PC-9 (cell line): ENCODE measurements at regions not wholly inside any gene's neighbourhood (a gene's known extent, or its start where the extent isn't known, plus 50 kb on each side); places are given as distances from the start of the nearest gene placed in this dataset.

Experiments
- BruUV-seq: library from RNA; stranded (reverse); fragments of 400-500 nt; replicated peaks from 2 replicates; lab custom pipeline; 2021; lab: Mats Ljungman, UMichigan
- CTCF ChIA-PET: fragments of 300-600 bp; sonication (Branson Sonifier 250); formaldehyde crosslinking; loops from one replicate; lab custom pipeline; 2022; ENCODE audit warnings: antibody characterized with exemption; lab: Charles Lee
- POLR2A ChIA-PET: fragments of 300-600 bp; sonication (Branson Sonifier 250); formaldehyde crosslinking; loops from one replicate; lab custom pipeline; 2022; ENCODE audit warnings: antibody characterized with exemption; ENCODE audit not compliant: unreplicated experiment; lab: Charles Lee
- DNase-seq, 2 experiments: peaks; one replicate each; pipeline versions ENCODE4 v3.0.0 to v3.0.0-alpha.2; 2015 to 2022; ENCODE audit warnings: mixed read lengths in 1 of 2
- H2AFZ ChIP-seq: fragments of 200-600 bp; sonication (generic); 2 replicates; pipeline ENCODE4 v1.8.1; 2017; ENCODE audit warnings: antibody characterized with exemption
- H3F3A ChIP-seq: fragments of 200-600 bp; sonication (generic); 2 replicates; pipeline ENCODE4 v1.8.1; 2017; ENCODE audit warnings: antibody characterized with exemption, mild to moderate bottlenecking, low read depth; ENCODE audit not compliant: insufficient read depth
- H3K27ac ChIP-seq: fragments of 200-600 bp; sonication (generic); 2 replicates; pipeline ENCODE4 v1.6.1; 2016; ENCODE audit warnings: mixed run types
- H3K27me3 ChIP-seq: fragments of 200-600 bp; sonication (generic); 2 replicates; pipeline ENCODE4 v1.6.1; 2016; ENCODE audit warnings: low read depth, mixed run types; ENCODE audit not compliant: insufficient read depth
- H3K36me3 ChIP-seq: fragments of 200-600 bp; sonication (generic); 2 replicates; pipeline ENCODE4 v1.6.1; 2016; ENCODE audit warnings: low read depth, mixed run types
- H3K4me1 ChIP-seq: fragments of 200-600 bp; sonication (generic); replicated peaks from 2 replicates; pipeline ENCODE4 v1.6.1; 2016; ENCODE audit warnings: mixed run types; ENCODE audit not compliant: insufficient read depth
- H3K4me2 ChIP-seq: fragments of 200-600 bp; sonication (generic); 2 replicates; pipeline ENCODE4 v1.6.1; 2017; ENCODE audit warnings: mixed run types
- H3K4me3 ChIP-seq: fragments of 200-600 bp; sonication (generic); 2 replicates; pipeline ENCODE4 v1.6.1; 2016; ENCODE audit warnings: mixed run types
- H3K79me2 ChIP-seq: fragments of 200-600 bp; sonication (generic); 2 replicates; pipeline ENCODE4 v1.6.1; 2017; ENCODE audit warnings: low read depth, mixed run types
- H3K9me2 ChIP-seq: fragments of 200-600 bp; sonication (generic); 2 replicates; pipeline ENCODE4 v1.8.1; 2017; ENCODE audit warnings: mild to moderate bottlenecking; ENCODE audit not compliant: insufficient read depth
- H3K9me3 ChIP-seq: fragments of 200-600 bp; sonication (generic); 2 replicates; pipeline ENCODE4 v1.8.1; 2016; ENCODE audit warnings: low read depth; ENCODE audit not compliant: insufficient read depth
- H4K20me1 ChIP-seq: fragments of 200-600 bp; sonication (generic); 2 replicates; pipeline ENCODE4 v1.8.1; 2017; ENCODE audit not compliant: insufficient read depth
- EZH2 ChIP-seq: fragments of 200-600 bp; sonication (generic); IDR thresholded peaks from 2 replicates; pipeline ENCODE4 v1.8.0; 2017; ENCODE audit warnings: antibody characterized with exemption, low read depth
- intact Hi-C: fragments of 100-400 bp; cut with micrococcal nuclease; formaldehyde crosslinking; loops from one replicate; pipeline ENCODE4 v1.10.0; 2022; ENCODE audit not compliant: unreplicated experiment
- TF ChIP-seq, protein P1 (sequence below): fragments of 200-600 bp; sonication (generic); conservative IDR thresholded peaks from 2 replicates; pipeline ENCODE4 v1.6.1; 2017; ENCODE audit warnings: mixed run types, antibody characterized with exemption, mild to moderate bottlenecking, moderate library complexity

GRCh38 chr13:80778297-80778696 is 437.4 kb upstream of the SPRY2 start:
- POLR2A ChIA-PET: no interaction called here
- Histone ChIP-seq H3F3A (no peaks in the 10 kb centered on the region), H3K36me3 (no peaks in the 10 kb centered on the region), H3K79me2 (no peaks in the 10 kb centered on the region), H2AFZ (no peak overlapping the region), H3K27ac (no peak overlapping the region), H3K9me2 (no peaks in the 10 kb centered on the region), H3K4me3 (no peak overlapping the region), H4K20me1 (no peaks in the 10 kb centered on the region), H3K27me3 (no peaks in the 10 kb centered on the region), H3K9me3 (no peaks in the 10 kb centered on the region), H3K4me1 (no peaks in the 10 kb centered on the region), H3K4me2 (no peak overlapping the region)
- DNase-seq: no peak
- BruUV-seq: no TSS peak
- intact Hi-C loops: no loop called here
- TF ChIP-seq, protein P1, sequence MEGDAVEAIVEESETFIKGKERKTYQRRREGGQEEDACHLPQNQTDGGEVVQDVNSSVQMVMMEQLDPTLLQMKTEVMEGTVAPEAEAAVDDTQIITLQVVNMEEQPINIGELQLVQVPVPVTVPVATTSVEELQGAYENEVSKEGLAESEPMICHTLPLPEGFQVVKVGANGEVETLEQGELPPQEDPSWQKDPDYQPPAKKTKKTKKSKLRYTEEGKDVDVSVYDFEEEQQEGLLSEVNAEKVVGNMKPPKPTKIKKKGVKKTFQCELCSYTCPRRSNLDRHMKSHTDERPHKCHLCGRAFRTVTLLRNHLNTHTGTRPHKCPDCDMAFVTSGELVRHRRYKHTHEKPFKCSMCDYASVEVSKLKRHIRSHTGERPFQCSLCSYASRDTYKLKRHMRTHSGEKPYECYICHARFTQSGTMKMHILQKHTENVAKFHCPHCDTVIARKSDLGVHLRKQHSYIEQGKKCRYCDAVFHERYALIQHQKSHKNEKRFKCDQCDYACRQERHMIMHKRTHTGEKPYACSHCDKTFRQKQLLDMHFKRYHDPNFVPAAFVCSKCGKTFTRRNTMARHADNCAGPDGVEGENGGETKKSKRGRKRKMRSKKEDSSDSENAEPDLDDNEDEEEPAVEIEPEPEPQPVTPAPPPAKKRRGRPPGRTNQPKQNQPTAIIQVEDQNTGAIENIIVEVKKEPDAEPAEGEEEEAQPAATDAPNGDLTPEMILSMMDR: no peak
- TF ChIP-seq EZH2: no peak
- CTCF ChIA-PET: no interaction called here

DNA sequence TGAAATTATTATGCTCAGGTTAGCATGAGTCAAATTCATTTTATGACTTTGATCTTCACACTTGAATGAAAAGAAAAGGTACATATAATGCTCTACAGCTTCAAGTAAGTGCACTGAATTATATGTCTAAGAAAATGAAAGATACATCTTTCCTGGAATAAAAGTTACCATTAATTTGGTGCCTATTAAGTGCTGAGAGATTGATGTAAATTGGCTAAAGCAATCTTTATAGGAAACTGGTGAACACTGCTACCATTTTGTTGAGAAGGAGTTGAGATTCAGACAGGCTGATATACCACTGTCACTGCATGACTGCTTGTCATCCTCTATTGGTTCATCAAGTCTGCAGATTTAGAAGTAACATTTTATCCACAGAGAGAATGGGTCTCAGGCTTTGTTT is 416.8 kb upstream of the SPRY2 start:
- DNase-seq: no peak
- H3K27me3 ChIP-seq: no peaks in the 10 kb centered on the region
- no peak overlapping the region for H3K4me2 ChIP-seq
- H3F3A ChIP-seq: no peaks in the 10 kb centered on the region
- CTCF ChIA-PET: no interaction called here
- H3K27ac ChIP-seq: no peak overlapping the region
- no peak overlapping the region for H3K4me3 ChIP-seq
- no peaks in the 10 kb centered on the region for H3K9me3 ChIP-seq
- POLR2A ChIA-PET: no interaction called here
- intact Hi-C loops: no loop called here
- TF ChIP-seq, protein P1: no peak
- TF ChIP-seq EZH2: no peak
- no peaks in the 10 kb centered on the region for H3K4me1 ChIP-seq
- H3K9me2 ChIP-seq: no peaks in the 10 kb centered on the region
- no peaks in the 10 kb centered on the region for H3K36me3 ChIP-seq
- no peaks in the 10 kb centered on the region for H3K79me2 ChIP-seq
- H2AFZ ChIP-seq: no peak overlapping the region
- BruUV-seq: no TSS peak
- H4K20me1 ChIP-seq: no peaks in the 10 kb centered on the region

DNA sequence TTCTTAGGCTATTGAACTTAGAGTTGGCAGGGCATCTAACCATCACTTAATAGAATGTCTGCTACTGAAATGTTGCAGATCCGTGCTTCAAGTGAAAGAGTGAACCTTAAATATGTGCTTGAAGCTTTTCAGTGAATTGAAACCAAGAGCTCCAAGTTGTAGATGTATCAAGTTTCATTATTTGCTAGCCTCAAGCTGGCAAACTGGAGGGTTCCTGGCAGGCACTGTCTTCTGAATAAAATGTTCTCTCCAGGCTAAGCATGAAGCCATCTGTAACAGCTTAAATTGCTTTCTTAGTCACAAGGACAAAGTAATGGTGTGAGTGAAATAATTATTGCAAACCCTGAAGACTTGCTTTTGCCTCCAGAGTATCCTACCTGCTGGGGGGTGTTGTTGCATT is 415.0 kb upstream of the SPRY2 start:
- Histone ChIP-seq H3K4me3 (no peak overlapping the region), H3K36me3 (no peaks in the 10 kb centered on the region), H2AFZ (no peak overlapping the region), H3K9me2 (no peaks in the 10 kb centered on the region), H4K20me1 (no peaks in the 10 kb centered on the region), H3K27me3 (no peaks in the 10 kb centered on the region), H3K9me3 (no peaks in the 10 kb centered on the region), H3K4me1 (no peaks in the 10 kb centered on the region), H3F3A (no peaks in the 10 kb centered on the region), H3K79me2 (no peaks in the 10 kb centered on the region), H3K27ac (no peak overlapping the region), H3K4me2 (no peak overlapping the region)
- intact Hi-C loops: no loop called here
- DNase-seq: no peak
- POLR2A ChIA-PET: no interaction called here
- BruUV-seq: no TSS peak
- CTCF ChIA-PET: no interaction called here
- TF ChIP-seq EZH2: no peak
- TF ChIP-seq, protein P1: no peak
